A549 (cell line): ENCODE measurements at regions not wholly inside any gene's neighbourhood (a gene's known extent, or its start where the extent isn't known, plus 50 kb on each side); places are given as distances from the start of the nearest gene placed in this dataset.

Experiments used
- BCL3 ChIP-seq: fragments of >200 bp; sonication (Bioruptor Twin); formaldehyde crosslinking; IDR thresholded peaks from 3 replicates; pipeline ENCODE4 v1.6.1; 2016
- EP300 ChIP-seq, 2 experiments: fragments of >200 bp; sonication (Bioruptor Twin); formaldehyde crosslinking; IDR thresholded peaks; 2 replicates in 1 of 2; 3 replicates in 1 of 2; pipeline ENCODE4 v1.6.1; 2016 to 2017
- KDM1A ChIP-seq: fragments of 200-600 bp; sonication (generic); IDR thresholded peaks from 2 replicates; pipeline ENCODE4 v1.6.1; 2016; ENCODE audit warnings: low read depth, mild to moderate bottlenecking
- MAX ChIP-seq: IDR thresholded peaks from 2 replicates; pipeline ENCODE4 v1.6.1; 2012
- NR3C1 ChIP-seq: fragments of >200 bp; sonication (Bioruptor Twin); formaldehyde crosslinking; IDR thresholded peaks from 3 replicates; pipeline ENCODE4 v1.6.1; 2017
- POLR2AphosphoS2 ChIP-seq: conservative IDR thresholded peaks from 2 replicates; pipeline ENCODE4 v1.6.1; 2012; ENCODE audit warnings: low read length, improper control_type of control experiment, inconsistent platforms
- RAD21 ChIP-seq, 2 experiments: fragments of >200 bp in 1 of 2; sonication (Bioruptor Twin) in 1 of 2; formaldehyde crosslinking in 1 of 2; IDR thresholded peaks in 1 of 2; conservative IDR thresholded peaks in 1 of 2; 2 replicates in 1 of 2; 3 replicates in 1 of 2; pipeline ENCODE4 v1.6.1; 2012 to 2018; ENCODE audit warnings: inconsistent platforms in 1 of 2
- SREBF2 ChIP-seq: fragments of 450-650 bp; IDR thresholded peaks from 2 replicates; pipeline ENCODE4 v1.6.1; 2014; ENCODE audit warnings: mild to moderate bottlenecking, moderate library complexity
- TP53 ChIP-seq: fragments of 250-450 bp; sonication (Bioruptor Pico); IDR thresholded peaks from 2 replicates; pipeline ENCODE4 v1.5.0; 2021; ENCODE audit warnings: mild to moderate bottlenecking, moderate library complexity
- ZSCAN20 ChIP-seq: fragments of 250-450 bp; sonication (Bioruptor Pico); IDR thresholded peaks from 2 replicates; pipeline ENCODE4 v1.8.0; 2022; ENCODE audit warnings: mild to moderate bottlenecking, moderate library complexity
- TF ChIP-seq, protein P1 (sequence below): fragments of >200 bp; sonication (Bioruptor Twin); formaldehyde crosslinking; IDR thresholded peaks from 3 replicates; pipeline ENCODE4 v1.5.1; 2016
- TF ChIP-seq, protein P2 (sequence below): fragments of 200-600 bp; sonication (generic); IDR thresholded peaks from 2 replicates; pipeline ENCODE4 v1.6.1; 2016; ENCODE audit warnings: antibody characterized with exemption, mild to moderate bottlenecking, moderate library complexity
- TF ChIP-seq, protein P3 (sequence below): fragments of 450-650 bp; IDR thresholded peaks from 2 replicates; pipeline ENCODE4 v1.6.1; 2014; ENCODE audit warnings: antibody characterized with exemption

DNA sequence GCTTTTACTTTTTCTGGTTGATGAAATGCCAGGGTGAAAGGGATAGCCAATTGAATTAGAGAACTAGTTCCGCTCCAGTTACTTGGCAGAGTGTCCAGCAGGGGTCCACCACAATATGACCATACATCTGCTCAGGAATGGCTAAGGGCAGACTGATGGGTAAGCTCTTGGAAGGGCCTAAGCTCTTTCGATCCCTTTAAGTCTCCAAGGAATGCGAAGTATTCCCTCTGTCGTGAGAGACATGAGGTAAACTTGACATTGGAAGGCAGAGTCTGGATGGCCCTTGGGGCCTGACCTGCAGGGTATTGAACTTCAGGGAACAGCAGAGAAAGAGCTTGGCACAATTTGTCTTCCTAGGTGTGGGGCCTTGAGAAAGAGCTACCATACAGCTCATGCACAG, 805.8 kb downstream of the PLOD2 start:
- TF ChIP-seq RAD21 (conservative IDR thresholded peaks at IDR 0.05 in 1 of 2, IDR thresholded peaks at IDR 0.05 in 1 of 2) (no peak), EP300 (IDR thresholded peaks at IDR 0.05) (no peak), KDM1A (no peak), TP53 (CRISPR knock-in tag) (no peak), MAX (no peak), POLR2AphosphoS2 (no peak), SREBF2 (no peak), BCL3 (no peak), NR3C1 (no peak), ZSCAN20 (no peak)
- TF ChIP-seq, protein P1, sequence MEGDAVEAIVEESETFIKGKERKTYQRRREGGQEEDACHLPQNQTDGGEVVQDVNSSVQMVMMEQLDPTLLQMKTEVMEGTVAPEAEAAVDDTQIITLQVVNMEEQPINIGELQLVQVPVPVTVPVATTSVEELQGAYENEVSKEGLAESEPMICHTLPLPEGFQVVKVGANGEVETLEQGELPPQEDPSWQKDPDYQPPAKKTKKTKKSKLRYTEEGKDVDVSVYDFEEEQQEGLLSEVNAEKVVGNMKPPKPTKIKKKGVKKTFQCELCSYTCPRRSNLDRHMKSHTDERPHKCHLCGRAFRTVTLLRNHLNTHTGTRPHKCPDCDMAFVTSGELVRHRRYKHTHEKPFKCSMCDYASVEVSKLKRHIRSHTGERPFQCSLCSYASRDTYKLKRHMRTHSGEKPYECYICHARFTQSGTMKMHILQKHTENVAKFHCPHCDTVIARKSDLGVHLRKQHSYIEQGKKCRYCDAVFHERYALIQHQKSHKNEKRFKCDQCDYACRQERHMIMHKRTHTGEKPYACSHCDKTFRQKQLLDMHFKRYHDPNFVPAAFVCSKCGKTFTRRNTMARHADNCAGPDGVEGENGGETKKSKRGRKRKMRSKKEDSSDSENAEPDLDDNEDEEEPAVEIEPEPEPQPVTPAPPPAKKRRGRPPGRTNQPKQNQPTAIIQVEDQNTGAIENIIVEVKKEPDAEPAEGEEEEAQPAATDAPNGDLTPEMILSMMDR: no peak
- TF ChIP-seq, protein P2, sequence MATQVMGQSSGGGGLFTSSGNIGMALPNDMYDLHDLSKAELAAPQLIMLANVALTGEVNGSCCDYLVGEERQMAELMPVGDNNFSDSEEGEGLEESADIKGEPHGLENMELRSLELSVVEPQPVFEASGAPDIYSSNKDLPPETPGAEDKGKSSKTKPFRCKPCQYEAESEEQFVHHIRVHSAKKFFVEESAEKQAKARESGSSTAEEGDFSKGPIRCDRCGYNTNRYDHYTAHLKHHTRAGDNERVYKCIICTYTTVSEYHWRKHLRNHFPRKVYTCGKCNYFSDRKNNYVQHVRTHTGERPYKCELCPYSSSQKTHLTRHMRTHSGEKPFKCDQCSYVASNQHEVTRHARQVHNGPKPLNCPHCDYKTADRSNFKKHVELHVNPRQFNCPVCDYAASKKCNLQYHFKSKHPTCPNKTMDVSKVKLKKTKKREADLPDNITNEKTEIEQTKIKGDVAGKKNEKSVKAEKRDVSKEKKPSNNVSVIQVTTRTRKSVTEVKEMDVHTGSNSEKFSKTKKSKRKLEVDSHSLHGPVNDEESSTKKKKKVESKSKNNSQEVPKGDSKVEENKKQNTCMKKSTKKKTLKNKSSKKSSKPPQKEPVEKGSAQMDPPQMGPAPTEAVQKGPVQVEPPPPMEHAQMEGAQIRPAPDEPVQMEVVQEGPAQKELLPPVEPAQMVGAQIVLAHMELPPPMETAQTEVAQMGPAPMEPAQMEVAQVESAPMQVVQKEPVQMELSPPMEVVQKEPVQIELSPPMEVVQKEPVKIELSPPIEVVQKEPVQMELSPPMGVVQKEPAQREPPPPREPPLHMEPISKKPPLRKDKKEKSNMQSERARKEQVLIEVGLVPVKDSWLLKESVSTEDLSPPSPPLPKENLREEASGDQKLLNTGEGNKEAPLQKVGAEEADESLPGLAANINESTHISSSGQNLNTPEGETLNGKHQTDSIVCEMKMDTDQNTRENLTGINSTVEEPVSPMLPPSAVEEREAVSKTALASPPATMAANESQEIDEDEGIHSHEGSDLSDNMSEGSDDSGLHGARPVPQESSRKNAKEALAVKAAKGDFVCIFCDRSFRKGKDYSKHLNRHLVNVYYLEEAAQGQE: no peak
- TF ChIP-seq, protein P3, sequence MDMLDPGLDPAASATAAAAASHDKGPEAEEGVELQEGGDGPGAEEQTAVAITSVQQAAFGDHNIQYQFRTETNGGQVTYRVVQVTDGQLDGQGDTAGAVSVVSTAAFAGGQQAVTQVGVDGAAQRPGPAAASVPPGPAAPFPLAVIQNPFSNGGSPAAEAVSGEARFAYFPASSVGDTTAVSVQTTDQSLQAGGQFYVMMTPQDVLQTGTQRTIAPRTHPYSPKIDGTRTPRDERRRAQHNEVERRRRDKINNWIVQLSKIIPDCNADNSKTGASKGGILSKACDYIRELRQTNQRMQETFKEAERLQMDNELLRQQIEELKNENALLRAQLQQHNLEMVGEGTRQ: no peak
